Small intestine (tissue), 7 donors: ENCODE measurements at regions not wholly inside any gene's neighbourhood (a gene's known extent, or its start where the extent isn't known, plus 50 kb on each side); places are given as distances from the start of the nearest gene placed in this dataset.

ENCODE experiments used
- DNase-seq, 2 donors: peaks; one replicate each; pipeline versions ENCODE4 v3.0.0 to v3.0.0-alpha.2; 2013
- FAIRE-seq: peaks from 2 replicates; lab custom pipeline; 2012; peaks lifted over from hg19 to GRCh38; lab: Jason Lieb, UNC
- H3K27ac ChIP-seq, 3 donors: one replicate each; pipeline ENCODE4 v1.5.1; 2013; ENCODE audit warnings: low read length in 2 of 3, mild to moderate bottlenecking in 2 of 3, control low read depth in 1 of 3, inconsistent platforms in 1 of 3, low read depth in 1 of 3, moderate library complexity in 1 of 3
- H3K27me3 ChIP-seq, 3 donors: one replicate each; pipeline ENCODE4 v1.6.1; 2013; ENCODE audit warnings: low read length in 3 of 3, inconsistent platforms in 1 of 3; ENCODE audit not compliant: control insufficient read depth in 3 of 3, insufficient read depth in 3 of 3
- H3K36me3 ChIP-seq, 3 donors: one replicate each; pipeline ENCODE4 v1.6.1; 2013; ENCODE audit warnings: low read length in 3 of 3, inconsistent platforms in 1 of 3, low read depth in 1 of 3, mild to moderate bottlenecking in 1 of 3, moderate library complexity in 1 of 3; ENCODE audit not compliant: control insufficient read depth in 3 of 3, insufficient read depth in 2 of 3
- H3K4me1 ChIP-seq, 3 donors: one replicate each; pipeline ENCODE4 v1.6.1; 2013; ENCODE audit warnings: low read length in 2 of 3, inconsistent platforms in 1 of 3, low read depth in 1 of 3, mild to moderate bottlenecking in 1 of 3, moderate library complexity in 1 of 3; ENCODE audit not compliant: control insufficient read depth in 3 of 3, insufficient read depth in 2 of 3
- H3K4me3 ChIP-seq, 3 donors: one replicate each; pipeline ENCODE4 v1.5.1; 2013; ENCODE audit warnings: low read length in 3 of 3, control low read depth in 1 of 3, inconsistent platforms in 1 of 3, low read depth in 1 of 3, mild to moderate bottlenecking in 1 of 3, moderate library complexity in 1 of 3
- H3K9me3 ChIP-seq, 2 donors: one replicate each; pipeline ENCODE4 v1.6.1; 2013; ENCODE audit warnings: low read depth in 1 of 2, low read length in 1 of 2; ENCODE audit not compliant: control insufficient read depth in 2 of 2, insufficient read depth in 1 of 2
- WGBS, 3 donors: extraction: QIAGEN DNeasy Blood & Tissue Kit; methylation state at CpG; one replicate each; pipeline ENCODE4 v1.1.7; 2013; 5-methylcytosine and 5-hydroxymethylcytosine counted together
- donor health status: healthy with polysubstance abuse.
- donor health status: control.
- donor health status: control.
- donor health status: Bipolar disorder and iron deficiency.
- donor health status: healthy.

DNA sequence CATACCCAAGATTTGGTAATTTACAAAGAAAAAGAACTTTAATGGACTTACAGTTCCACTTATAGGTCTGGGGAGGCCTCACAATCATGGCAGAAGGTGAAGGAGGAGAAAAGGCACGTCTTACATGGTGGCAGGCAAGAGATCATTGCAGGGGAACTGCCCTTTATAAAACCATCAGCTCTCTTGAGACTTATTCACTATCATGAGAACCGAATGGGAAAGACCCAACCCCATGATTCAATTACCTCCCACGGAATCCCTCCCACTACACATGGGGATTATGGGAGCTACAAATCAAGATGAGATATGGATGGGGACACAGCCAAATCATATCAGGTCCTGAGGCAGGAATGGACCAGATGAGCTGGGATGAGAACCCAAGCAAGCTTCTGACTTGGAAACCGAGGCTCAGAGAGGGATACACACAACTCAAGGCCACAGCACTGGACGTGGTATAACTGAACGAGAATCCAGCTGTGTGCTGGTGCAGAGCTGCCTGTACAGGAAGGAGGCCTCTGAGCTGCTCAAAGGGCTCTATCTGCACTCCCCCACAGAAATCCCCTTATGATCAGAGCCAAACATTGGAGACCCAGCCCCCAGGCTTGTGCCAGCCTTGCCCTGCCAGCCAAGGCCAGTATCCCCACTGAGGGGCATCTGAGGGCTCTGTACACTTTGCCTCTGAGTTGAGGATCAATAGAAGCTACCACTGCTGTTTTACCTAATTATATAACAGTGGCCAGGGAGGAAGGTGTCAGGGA, 137.8 kb downstream of the CEBPB start:
- Histone ChIP-seq H3K4me1 (peaks cover 0 to 15% (median 0%) of the 10 kb centered on the region in 3 donors), H3K36me3 (peaks cover 0 to 2% (median 0%) of the 10 kb centered on the region in 3 donors), H3K27ac (no peak overlapping the region), H3K4me3 (no peak overlapping the region), H3K27me3 (no peaks in the 10 kb centered on the region), H3K9me3 (peaks cover 0 to 3% of the 10 kb centered on the region in 2 donors)
- WGBS, 3 donors = 75 to 83% (median 79%) methylated on average over 6 of the region's 6 CpGs
- FAIRE-seq (no peak), DNase-seq (no peak)

- peak in 1 of 2 donors; percentile 53 for DNase-seq
- no peak for FAIRE-seq
Measured at GRCh38 chr20:50328996-50329898, 138.6 kb downstream of the CEBPB start.

GRCh38 chr20:50329981-50330503, 139.4 kb downstream of the CEBPB start:
- Histone ChIP-seq H3K27me3 (no peaks in the 10 kb centered on the region), H3K9me3 (peaks cover 0 to 3% of the 10 kb centered on the region in 2 donors), H3K27ac (no peak overlapping the region), H3K4me3 (no peak overlapping the region), H3K36me3 (no peaks in the 10 kb centered on the region), H3K4me1 (peaks cover 0 to 24% (median 0%) of the 10 kb centered on the region in 3 donors)
- DNase-seq (no peak), FAIRE-seq (no peak)
- 89 to 92% (median 91%) methylated on average over 3 of the region's 3 CpGs for WGBS, 3 donors

More at GRCh38 chr20:50328996-50329898, 138.6 kb downstream of the CEBPB start:
- peaks cover 0 to 24% (median 0%) of the 10 kb centered on the region in 3 donors for H3K4me1 ChIP-seq
- H3K9me3 ChIP-seq = peaks cover 0 to 3% of the 10 kb centered on the region in 2 donors
- H3K36me3 ChIP-seq = peaks cover 0 to 2% (median 0%) of the 10 kb centered on the region in 3 donors
- 86 to 91% (median 90%) methylated on average over 4 of the region's 4 CpGs for WGBS, 3 donors
- no peaks in the 10 kb centered on the region for H3K27me3 ChIP-seq
- no peak overlapping the region for H3K27ac ChIP-seq
- no peak overlapping the region for H3K4me3 ChIP-seq

DNA sequence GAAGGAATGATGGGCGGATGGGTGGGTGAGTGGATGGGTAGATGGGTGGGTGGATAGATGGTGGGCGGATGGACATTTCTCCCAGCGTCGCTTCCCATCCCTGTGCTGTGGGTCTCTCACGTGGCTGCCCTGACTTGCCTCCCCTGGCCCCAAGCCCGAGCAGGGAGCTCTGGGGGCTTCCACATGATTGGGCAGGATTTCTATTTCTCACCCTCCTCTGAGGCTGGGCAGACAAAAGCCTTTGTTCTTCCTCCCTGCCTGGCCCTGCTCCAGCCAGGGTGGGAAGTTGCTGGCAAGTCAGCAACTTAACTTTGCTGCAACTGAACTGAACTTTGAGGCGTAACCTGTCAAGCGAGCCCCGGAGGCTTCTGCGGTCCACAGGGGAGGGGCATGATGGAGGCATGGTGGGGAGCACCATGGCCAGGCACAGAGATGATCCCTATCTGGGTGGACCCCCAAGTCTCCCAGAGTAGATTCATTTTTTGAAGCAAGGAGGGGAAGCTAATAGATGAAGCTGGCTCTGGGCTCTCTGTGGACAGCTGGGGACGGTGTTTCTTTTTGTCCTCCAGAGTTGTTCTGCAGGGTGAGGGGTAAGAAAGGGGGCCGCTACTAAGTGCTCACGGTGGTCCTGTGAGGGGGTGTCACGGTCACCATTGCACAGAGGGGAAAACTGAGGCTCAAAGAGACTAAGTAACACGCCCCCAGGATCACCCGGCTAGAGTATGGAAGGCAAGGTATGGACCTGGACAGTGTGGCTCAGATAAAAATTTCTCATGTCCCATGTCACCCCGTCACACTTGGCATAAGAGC, 140.1 kb downstream of the CEBPB start:
- Histone ChIP-seq H3K27ac (no peak overlapping the region), H3K9me3 (no peaks in the 10 kb centered on the region), H3K4me1 (peaks cover 0 to 24% (median 0%) of the 10 kb centered on the region in 3 donors), H3K4me3 (no peak overlapping the region), H3K36me3 (no peaks in the 10 kb centered on the region), H3K27me3 (no peaks in the 10 kb centered on the region)
- DNase-seq = peak; percentile 28 to 60
- 31 to 60% (median 49%) methylated on average over 17 of the region's 17 CpGs for WGBS, 3 donors
- no peak for FAIRE-seq

- Histone ChIP-seq H3K36me3 (no peaks in the 10 kb centered on the region), H3K4me1 (peaks cover 0 to 24% (median 0%) of the 10 kb centered on the region in 3 donors), H3K27me3 (no peaks in the 10 kb centered on the region), H3K9me3 (no peaks in the 10 kb centered on the region), H3K4me3 (no peak overlapping the region), H3K27ac (no peak overlapping the region)
- FAIRE-seq = no peak
- DNase-seq = no peak
- 79 to 87% (median 81%) methylated on average over 10 of the region's 10 CpGs for WGBS, 3 donors
Measured at GRCh38 chr20:50331469-50332363, 141.1 kb downstream of the CEBPB start.

- no peaks in the 10 kb centered on the region for H3K9me3 ChIP-seq
- peak in 1 of 2 donors; percentile 54 for DNase-seq
- no peak overlapping the region for H3K27ac ChIP-seq
- 72 to 84% (median 81%) methylated on average over 11 of the region's 11 CpGs for WGBS, 3 donors
- no peaks in the 10 kb centered on the region for H3K36me3 ChIP-seq
- no peaks in the 10 kb centered on the region for H3K27me3 ChIP-seq
- no peak overlapping the region for H3K4me3 ChIP-seq
- H3K4me1 ChIP-seq = peaks cover 0 to 24% (median 0%) of the 10 kb centered on the region in 3 donors
- FAIRE-seq = no peak
Measured at GRCh38 chr20:50332491-50332980, 141.9 kb downstream of the CEBPB start.

DNA sequence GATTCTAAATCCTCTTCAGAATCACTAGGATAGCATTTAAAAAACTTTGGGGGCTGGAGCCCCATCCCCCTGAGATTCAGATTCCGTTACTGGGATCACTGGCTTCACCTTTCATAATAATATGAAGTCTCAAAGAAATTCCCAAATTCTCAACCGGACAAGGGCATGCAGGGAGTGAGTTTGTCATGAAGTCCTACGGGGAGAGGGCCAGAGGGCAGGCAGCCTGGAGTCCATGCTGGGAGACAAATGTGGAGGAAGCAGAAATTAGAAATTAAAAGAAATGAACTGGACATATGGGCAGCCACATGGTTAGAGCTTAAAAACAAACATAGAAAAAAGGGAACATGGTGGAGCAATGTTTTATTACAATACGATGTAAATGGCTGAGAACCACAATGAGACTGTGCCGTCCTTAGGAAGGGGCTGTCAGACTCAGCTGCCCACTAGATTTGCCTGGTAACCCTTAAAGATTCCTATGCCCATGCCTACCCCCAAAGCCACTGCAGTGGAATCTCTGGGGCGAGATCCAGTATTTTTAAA, 142.6 kb downstream of the CEBPB start:
- DNase-seq (no peak), FAIRE-seq (no peak)
- no peaks in the 10 kb centered on the region for H3K36me3 ChIP-seq
- H3K4me3 ChIP-seq = no peak overlapping the region
- no peaks in the 10 kb centered on the region for H3K27me3 ChIP-seq
- WGBS, 3 donors = 84 to 89% (median 86%) methylated on average over 6 of the region's 6 CpGs
- peaks cover 0 to 25% (median 0%) of the 10 kb centered on the region in 3 donors for H3K4me1 ChIP-seq
- peak overlapping the region in 1 of 3 donors; percentile 38 for H3K27ac ChIP-seq
- no peaks in the 10 kb centered on the region for H3K9me3 ChIP-seq
